A673 (cell line): ENCODE measurements at regions not wholly inside any gene's neighbourhood (a gene's known extent, or its start where the extent isn't known, plus 50 kb on each side); places are given as distances from the start of the nearest gene placed in this dataset.

Experiments used
- BruUV-seq: library from RNA; stranded (reverse); fragments of 400-500 nt; replicated peaks from 2 replicates; lab custom pipeline; 2021; lab: Mats Ljungman, UMichigan
- CTCF ChIA-PET: fragments of 300-600 bp; sonication (Branson Sonifier 250); formaldehyde crosslinking; loops from one replicate; lab custom pipeline; 2022; ENCODE audit warnings: antibody characterized with exemption; lab: Charles Lee
- POLR2A ChIA-PET: fragments of 300-600 bp; sonication (Branson Sonifier 250); formaldehyde crosslinking; loops from one replicate; lab custom pipeline; 2022; ENCODE audit warnings: antibody characterized with exemption; ENCODE audit not compliant: low non-redundant PET; lab: Charles Lee
- DNase-seq: peaks from one replicate; pipeline ENCODE4 v3.0.0-alpha.2; 2015; ENCODE audit warnings: low spot score
- H3K27ac ChIP-seq: fragments of 200-600 bp; sonication (generic); 2 replicates; pipeline ENCODE4 v1.5.1; 2016; ENCODE audit warnings: mixed run types, low read depth, mild to moderate bottlenecking, mixed read lengths, antibody characterized with exemption, low read length; ENCODE audit not compliant: poor library complexity, severe bottlenecking
- H3K27me3 ChIP-seq: fragments of 200-600 bp; sonication (generic); replicated peaks from 2 replicates; pipeline ENCODE4 v1.6.1; 2017; ENCODE audit warnings: mixed run types, low read depth, mild to moderate bottlenecking, mixed read lengths, antibody characterized with exemption, low read length; ENCODE audit not compliant: insufficient read depth, poor library complexity
- H3K36me3 ChIP-seq: fragments of 200-600 bp; sonication (generic); 2 replicates; pipeline ENCODE4 v1.6.1; 2016; ENCODE audit warnings: mixed run types, mild to moderate bottlenecking, mixed read lengths, antibody characterized with exemption, low read length; ENCODE audit not compliant: insufficient read depth, poor library complexity, severe bottlenecking
- H3K4me1 ChIP-seq: fragments of 200-600 bp; sonication (generic); 2 replicates; pipeline ENCODE4 v1.6.1; 2017; ENCODE audit warnings: mixed run types, mild to moderate bottlenecking, mixed read lengths, antibody characterized with exemption, low read length; ENCODE audit not compliant: insufficient read depth, poor library complexity, severe bottlenecking
- H3K4me3 ChIP-seq: fragments of 200-600 bp; sonication (generic); 2 replicates; pipeline ENCODE4 v1.5.1; 2016; ENCODE audit warnings: low read depth, mixed run types, mild to moderate bottlenecking, mixed read lengths, low read length; ENCODE audit not compliant: poor library complexity, severe bottlenecking
- H3K9me3 ChIP-seq: fragments of 200-600 bp; sonication (generic); 2 replicates; pipeline ENCODE4 v1.6.1; 2016; ENCODE audit warnings: mixed run types, low read depth, mild to moderate bottlenecking, mixed read lengths, antibody characterized with exemption, low read length; ENCODE audit not compliant: poor library complexity, severe bottlenecking
- CTCF ChIP-seq: fragments of 300-800, 200-600 bp; sonication (generic); conservative IDR thresholded peaks from 2 replicates; pipeline ENCODE4 v1.5.1; 2017; ENCODE audit warnings: low read depth, mild to moderate bottlenecking, antibody characterized with exemption, low read length, moderate library complexity, mixed read lengths
- EZH2 ChIP-seq: fragments of 200-600 bp; sonication (generic); IDR thresholded peaks from 2 replicates; pipeline ENCODE4 v1.6.1; 2017; ENCODE audit warnings: borderline replicate concordance, low read depth, mild to moderate bottlenecking, mixed read lengths, antibody characterized with exemption, low read length; ENCODE audit not compliant: poor library complexity, severe bottlenecking
- intact Hi-C: fragments of 100-400 bp; cut with micrococcal nuclease; formaldehyde crosslinking; loops from one replicate; pipeline ENCODE4 v1.10.0; 2022; ENCODE audit not compliant: unreplicated experiment

- peaks cover 53% of the 10 kb centered on the region for H3K4me1 ChIP-seq
- BruUV-seq: no TSS peak
- H3K36me3 ChIP-seq: no peaks in the 10 kb centered on the region
- no peaks in the 10 kb centered on the region for H3K27me3 ChIP-seq
- H3K9me3 ChIP-seq: no peaks in the 10 kb centered on the region
- ChIA-PET POLR2A (no interaction called here), CTCF (no interaction called here)
- no peak for TF ChIP-seq EZH2
- TF ChIP-seq CTCF: no peak
- no peak for DNase-seq
- intact Hi-C loops: no loop called here
- H3K4me3 ChIP-seq: no peak overlapping the region
- no peak overlapping the region for H3K27ac ChIP-seq
Observed at GRCh38 chr2:216553482-216554240, 55.0 kb downstream of the RPL37A start.

- POLR2A ChIA-PET: no interaction called here
- intact Hi-C loops: no loop called here
- H3K4me1 ChIP-seq: peaks cover 53% of the 10 kb centered on the region
Observed at GRCh38 chr2:216554286-216554685, 55.6 kb downstream of the RPL37A start.

GRCh38 chr2:216554755-216555154, 56.1 kb downstream of the RPL37A start:
- Histone ChIP-seq H3K4me1 (peaks cover 53% of the 10 kb centered on the region), H3K27ac (peak overlapping the region; percentile 48), H3K4me3 (no peak overlapping the region), H3K9me3 (no peaks in the 10 kb centered on the region), H3K27me3 (no peaks in the 10 kb centered on the region), H3K36me3 (no peaks in the 10 kb centered on the region)
- BruUV-seq: no TSS peak
- DNase-seq: no peak
- intact Hi-C loops: no loop called here
- CTCF ChIA-PET: interaction anchor here (0.6 kb wide), 1 partner anchor 30 kb away, joined by 3 read pairs; no protein-coding TSS in a partner anchor
- TF ChIP-seq EZH2: no peak
- TF ChIP-seq CTCF: no peak
- POLR2A ChIA-PET: interaction anchor here (0.6 kb wide), 1 partner anchor 66 kb away, joined by 5 read pairs; no protein-coding TSS in a partner anchor

More at GRCh38 chr2:216554286-216554685, 55.6 kb downstream of the RPL37A start:
- no peaks in the 10 kb centered on the region for H3K9me3 ChIP-seq
- H3K27ac ChIP-seq: peak overlapping the region; percentile 48
- BruUV-seq: no TSS peak
- H3K4me3 ChIP-seq: no peak overlapping the region
- DNase-seq: no peak
- no peaks in the 10 kb centered on the region for H3K36me3 ChIP-seq
- no peaks in the 10 kb centered on the region for H3K27me3 ChIP-seq
- CTCF ChIA-PET: interaction anchor here (0.6 kb wide), 1 partner anchor 30 kb away, joined by 3 read pairs; no protein-coding TSS in a partner anchor
- TF ChIP-seq CTCF (no peak), EZH2 (no peak)
